HL-60 (cell line): ENCODE measurements at regions not wholly inside any gene's neighbourhood (a gene's known extent, or its start where the extent isn't known, plus 50 kb on each side); places are given as distances from the start of the nearest gene placed in this dataset.

Experiments
- CTCF ChIP-seq: IDR thresholded peaks from one replicate; pipeline ENCODE4 v1.5.1; 2011; ENCODE audit warnings: low read length, control low read depth, inconsistent platforms; ENCODE audit not compliant: insufficient read depth
- POLR2AphosphoS5 ChIP-seq: IDR thresholded peaks from 2 replicates; pipeline ENCODE4 v1.6.1; 2012; ENCODE audit warnings: low read depth

DNA sequence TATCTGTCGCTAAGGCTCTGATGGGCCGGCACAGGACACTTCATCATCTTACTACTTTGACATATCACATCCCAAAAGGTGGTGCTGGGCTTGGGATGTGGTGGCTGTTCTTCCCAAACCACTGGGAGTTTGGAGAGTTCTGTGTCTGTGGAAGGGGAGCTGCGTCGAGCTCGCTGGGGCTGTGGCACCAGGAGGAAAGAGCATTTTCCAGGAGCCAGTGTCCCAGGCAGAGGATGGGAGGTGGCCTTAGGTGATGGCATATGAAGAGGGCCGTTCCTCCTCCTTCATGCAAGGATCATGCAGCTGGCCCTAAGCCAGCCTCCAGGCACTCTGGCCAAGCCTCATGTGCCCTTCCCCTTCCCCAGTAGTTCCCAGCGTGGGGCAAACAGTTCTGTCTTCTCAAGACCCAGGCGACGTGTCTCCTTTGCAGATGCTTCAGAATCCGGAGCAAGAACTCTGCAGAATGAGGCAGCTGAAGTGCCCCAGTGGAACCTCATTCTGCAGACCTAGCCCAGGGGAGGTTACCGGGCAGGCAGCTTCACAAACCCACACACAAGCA, 89.4 kb upstream of the TNRC6C start:
- TF ChIP-seq CTCF (no peak), POLR2AphosphoS5 (no peak)
